Omental fat pad (tissue), 3 donors: ENCODE measurements at regions not wholly inside any gene's neighbourhood (a gene's known extent, or its start where the extent isn't known, plus 50 kb on each side); places are given as distances from the start of the nearest gene placed in this dataset.

Experiments used
- ATAC-seq: fragments of 150-250 bp; one replicate; pipeline ENCODE4 v1.9.1; 2016; ENCODE audit warnings: mild to moderate bottlenecking, moderate library complexity; ENCODE audit not compliant: low FRiP score
- DNase-seq: peaks from one replicate; pipeline ENCODE4 v3.0.0-alpha.2; 2019; ENCODE audit warnings: low spot score
- CTCF ChIP-seq, 3 donors: fragments of 450-650 bp; IDR thresholded peaks; one replicate each; pipeline ENCODE4 v1.5.1; 2016 to 2017; ENCODE audit warnings: antibody characterized with exemption in 3 of 3, mild to moderate bottlenecking in 3 of 3, moderate library complexity in 2 of 3

GRCh38 chr2:118492335-118492734 lies 355.1 kb downstream of the EN1 start:
- DNase-seq (no peak), ATAC-seq (no peak)
- TF ChIP-seq CTCF (IDR thresholded peaks at IDR 0.05) = no peak

- no peak for TF ChIP-seq CTCF (IDR thresholded peaks at IDR 0.05)
- ATAC-seq = no peak
- no peak for DNase-seq
Measured at GRCh38 chr2:118490330-118490729, 357.1 kb downstream of the EN1 start.

GRCh38 chr2:118489712-118490299 lies 357.6 kb downstream of the EN1 start:
- no peak for DNase-seq
- TF ChIP-seq CTCF (IDR thresholded peaks at IDR 0.05) = no peak
- no peak for ATAC-seq

GRCh38 chr2:118481299-118481698 lies 366.1 kb downstream of the EN1 start:
- DNase-seq (no peak), ATAC-seq (no peak)
- no peak for TF ChIP-seq CTCF (IDR thresholded peaks at IDR 0.05)

GRCh38 chr2:118479020-118479419 lies 368.4 kb downstream of the EN1 start:
- no peak for TF ChIP-seq CTCF (IDR thresholded peaks at IDR 0.05)
- DNase-seq (no peak), ATAC-seq (no peak)

- DNase-seq (no peak), ATAC-seq (no peak)
- no peak for TF ChIP-seq CTCF (IDR thresholded peaks at IDR 0.05)
Measured at GRCh38 chr2:118477111-118477862, 370.2 kb downstream of the EN1 start.

GRCh38 chr2:118475622-118476205 lies 371.7 kb downstream of the EN1 start:
- no peak for TF ChIP-seq CTCF (IDR thresholded peaks at IDR 0.05)
- no peak for ATAC-seq
- no peak for DNase-seq
